GM23248 (cell line): ENCODE measurements at regions not wholly inside any gene's neighbourhood (a gene's known extent, or its start where the extent isn't known, plus 50 kb on each side); places are given as distances from the start of the nearest gene placed in this dataset.

Experiments
- DNase-seq: peaks from one replicate; pipeline ENCODE4 v3.0.0-alpha.2; 2015
- H2AFZ ChIP-seq: fragments of 200-600 bp; sonication (generic); 2 replicates; pipeline ENCODE4 v1.6.1; 2016; ENCODE audit warnings: antibody characterized with exemption
- H3F3A ChIP-seq: fragments of 200-600 bp; sonication (generic); 2 replicates; pipeline ENCODE4 v1.6.1; 2016; ENCODE audit warnings: mild to moderate bottlenecking, antibody characterized with exemption, mixed run types; ENCODE audit not compliant: insufficient read depth
- H3K27ac ChIP-seq: fragments of 200-600 bp; sonication (generic); 2 replicates; pipeline ENCODE4 v1.5.1; 2016; ENCODE audit warnings: mild to moderate bottlenecking
- H3K27me3 ChIP-seq: fragments of 200-600 bp; sonication (generic); replicated peaks from 2 replicates; pipeline ENCODE4 v1.6.1; 2016; ENCODE audit warnings: mild to moderate bottlenecking; ENCODE audit not compliant: insufficient read depth
- H3K36me3 ChIP-seq: fragments of 200-600 bp; sonication (generic); 2 replicates; pipeline ENCODE4 v1.6.1; 2016; ENCODE audit warnings: low read depth, mild to moderate bottlenecking
- H3K4me1 ChIP-seq: fragments of 200-600 bp; sonication (generic); 2 replicates; pipeline ENCODE4 v1.6.1; 2016; ENCODE audit warnings: mild to moderate bottlenecking; ENCODE audit not compliant: insufficient read depth
- H3K4me2 ChIP-seq: fragments of 200-600 bp; sonication (generic); one replicate; pipeline ENCODE4 v1.6.1; 2016; ENCODE audit warnings: mild to moderate bottlenecking; ENCODE audit not compliant: unreplicated experiment
- H3K4me3 ChIP-seq: fragments of 200-600 bp; sonication (generic); 2 replicates; pipeline ENCODE4 v1.5.1; 2016; ENCODE audit warnings: mild to moderate bottlenecking
- H3K79me2 ChIP-seq: fragments of 200-600 bp; sonication (generic); 2 replicates; pipeline ENCODE4 v1.6.1; 2016; ENCODE audit warnings: mild to moderate bottlenecking; ENCODE audit not compliant: insufficient read depth
- H3K9ac ChIP-seq: fragments of 200-600 bp; sonication (generic); 2 replicates; pipeline ENCODE4 v1.6.1; 2016; ENCODE audit warnings: mild to moderate bottlenecking
- H3K9me2 ChIP-seq: fragments of 200-600 bp; sonication (generic); 2 replicates; pipeline ENCODE4 v1.6.1; 2016; ENCODE audit warnings: mixed run types, mild to moderate bottlenecking, moderate library complexity; ENCODE audit not compliant: insufficient read depth
- H3K9me3 ChIP-seq: fragments of 200-600 bp; sonication (generic); one replicate; pipeline ENCODE4 v1.6.1; 2017; ENCODE audit warnings: low read depth
- H4K20me1 ChIP-seq: fragments of 200-600 bp; sonication (generic); 2 replicates; pipeline ENCODE4 v1.6.0; 2016; ENCODE audit not compliant: insufficient read depth
- EZH2 ChIP-seq: fragments of 200-600 bp; sonication (generic); IDR thresholded peaks from 2 replicates; pipeline ENCODE4 v1.6.1; 2018; ENCODE audit warnings: antibody characterized with exemption, mild to moderate bottlenecking; ENCODE audit not compliant: insufficient read depth, poor library complexity, severe bottlenecking
- EZH2phosphoT487 ChIP-seq: fragments of 200-600 bp; sonication (generic); IDR thresholded peaks from 2 replicates; pipeline ENCODE4 v1.6.1; 2018; ENCODE audit warnings: antibody characterized with exemption, moderate library complexity, mild to moderate bottlenecking, low read depth; ENCODE audit not compliant: insufficient read depth
- WGBS, 2 experiments: methylation state at CpG; one replicate each; pipeline ENCODE4 v1.1.6; 2015 to 2017; ENCODE audit warnings: low lambda C conversion rate in 2 of 2, low coverage in 1 of 2; ENCODE audit errors: missing lambda C conversion rate in 2 of 2; 5-methylcytosine and 5-hydroxymethylcytosine counted together
- in situ Hi-C: fragments of 300-500 bp; cut with MboI; formaldehyde crosslinking; loops from 2 replicates; pipeline ENCODE4 v1.15.0; 2020

DNA sequence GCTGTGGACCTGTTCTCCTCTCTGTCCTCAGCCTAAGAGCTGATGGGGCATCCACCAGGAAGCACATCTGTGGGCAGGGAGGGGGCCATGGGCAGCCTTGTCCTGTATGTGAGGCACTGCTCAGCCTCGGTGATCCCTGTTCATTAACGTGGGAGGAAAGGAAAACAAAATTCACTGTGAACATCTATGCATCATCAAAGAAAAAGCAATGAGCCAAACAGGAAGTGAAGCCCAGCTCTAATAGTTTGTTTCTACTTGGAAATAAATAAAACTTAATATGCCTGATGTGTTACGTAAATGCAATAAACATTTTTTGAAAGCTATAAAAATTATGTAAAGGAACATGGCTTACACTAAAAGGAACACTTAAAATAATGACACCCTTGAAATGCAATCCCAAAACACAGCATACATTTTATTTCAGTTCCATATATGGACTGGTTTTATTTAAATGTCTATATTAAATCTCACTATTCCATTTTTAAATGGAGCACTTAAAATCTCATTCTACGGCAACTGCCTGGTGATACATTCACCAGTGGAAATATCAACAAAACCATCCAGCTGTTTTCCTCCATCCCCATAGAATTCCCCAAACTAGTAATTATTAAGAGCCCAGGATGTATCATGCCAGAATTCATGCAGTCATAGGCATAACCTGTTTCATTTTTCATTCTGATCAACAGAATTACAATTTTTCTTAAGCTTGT lies 78.3 kb downstream of the ZNF280B start:
- DNase-seq, result no peak
- in situ Hi-C loops, result no loop called here
- H3K9ac ChIP-seq, result no peak overlapping the region
- no peaks in the 10 kb centered on the region for H3K36me3 ChIP-seq
- H3K79me2 ChIP-seq, result no peaks in the 10 kb centered on the region
- H3K4me3 ChIP-seq, result no peak overlapping the region
- H3K9me3 ChIP-seq, result no peaks in the 10 kb centered on the region
- no peak overlapping the region for H3K4me2 ChIP-seq
- peaks cover 22% of the 10 kb centered on the region for H3K27me3 ChIP-seq
- H3K27ac ChIP-seq, result no peak overlapping the region
- no peak for TF ChIP-seq EZH2
- no peak for TF ChIP-seq EZH2phosphoT487
- no peaks in the 10 kb centered on the region for H3F3A ChIP-seq
- no peaks in the 10 kb centered on the region for H3K4me1 ChIP-seq
- H2AFZ ChIP-seq, result no peak overlapping the region
- 48 to 55% methylated on average over 4 of the region's 4 CpGs for WGBS, 2 experiments
- H3K9me2 ChIP-seq, result no peaks in the 10 kb centered on the region
- H4K20me1 ChIP-seq, result no peaks in the 10 kb centered on the region

DNA sequence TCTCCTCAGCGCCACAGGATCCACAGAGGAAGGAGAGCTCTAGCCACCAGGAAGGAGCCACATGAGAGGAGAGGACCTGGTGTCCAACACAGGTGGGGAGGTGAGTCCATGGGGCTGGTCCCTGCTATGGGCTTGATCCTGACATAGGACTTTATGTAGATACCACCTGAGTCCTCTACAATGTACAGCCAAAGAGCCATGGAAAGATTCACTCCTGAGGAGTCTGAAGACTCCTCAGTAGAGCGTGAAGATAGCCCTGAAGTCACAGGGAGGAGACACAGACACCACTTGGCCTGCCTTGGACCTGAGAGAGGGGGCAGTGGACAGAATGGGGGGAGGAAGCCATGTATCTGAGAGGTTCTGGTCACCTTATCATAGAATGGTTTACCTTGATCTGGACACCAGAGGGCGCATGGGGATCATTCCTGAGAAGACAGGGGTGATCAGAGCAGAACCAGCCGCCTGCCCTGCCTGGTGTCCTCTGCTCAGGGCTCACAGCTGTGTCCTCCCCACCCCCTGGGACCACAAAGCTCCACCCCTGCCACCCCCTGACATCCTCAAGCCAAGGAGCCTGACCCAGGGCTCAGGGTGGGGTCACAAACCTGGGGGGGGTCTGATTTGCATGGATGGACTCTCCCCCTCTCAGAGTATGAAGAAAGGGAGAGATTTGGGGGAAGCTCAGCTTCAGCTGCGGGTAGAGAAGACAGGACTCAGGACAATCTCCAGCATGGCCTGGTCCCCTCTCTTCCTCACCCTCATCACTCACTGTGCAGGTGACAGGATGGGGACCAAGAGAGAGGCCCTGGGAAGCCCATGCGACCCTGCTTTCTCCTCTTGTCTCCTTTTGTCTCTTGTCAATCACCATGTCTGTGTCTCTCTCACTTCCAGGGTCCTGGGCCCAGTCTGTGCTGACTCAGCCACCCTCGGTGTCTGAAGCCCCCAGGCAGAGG lies 77.0 kb downstream of the ZNF280B start:
- peak; percentile 67 for DNase-seq
- Histone ChIP-seq H3K27ac (no peak overlapping the region), H2AFZ (no peak overlapping the region), H3K4me3 (no peak overlapping the region), H3K79me2 (no peaks in the 10 kb centered on the region), H3F3A (no peaks in the 10 kb centered on the region), H3K4me1 (no peaks in the 10 kb centered on the region), H3K36me3 (no peaks in the 10 kb centered on the region), H3K4me2 (no peak overlapping the region), H3K9me2 (no peaks in the 10 kb centered on the region), H3K9ac (no peak overlapping the region), H3K9me3 (no peaks in the 10 kb centered on the region), H4K20me1 (no peaks in the 10 kb centered on the region), H3K27me3 (peaks cover 22% of the 10 kb centered on the region)
- in situ Hi-C loops, result no loop called here
- WGBS, 2 experiments, result 30 to 41% methylated on average over 5 to 7 of the region's 7 CpGs
- TF ChIP-seq EZH2phosphoT487, result no peak
- no peak for TF ChIP-seq EZH2

DNA sequence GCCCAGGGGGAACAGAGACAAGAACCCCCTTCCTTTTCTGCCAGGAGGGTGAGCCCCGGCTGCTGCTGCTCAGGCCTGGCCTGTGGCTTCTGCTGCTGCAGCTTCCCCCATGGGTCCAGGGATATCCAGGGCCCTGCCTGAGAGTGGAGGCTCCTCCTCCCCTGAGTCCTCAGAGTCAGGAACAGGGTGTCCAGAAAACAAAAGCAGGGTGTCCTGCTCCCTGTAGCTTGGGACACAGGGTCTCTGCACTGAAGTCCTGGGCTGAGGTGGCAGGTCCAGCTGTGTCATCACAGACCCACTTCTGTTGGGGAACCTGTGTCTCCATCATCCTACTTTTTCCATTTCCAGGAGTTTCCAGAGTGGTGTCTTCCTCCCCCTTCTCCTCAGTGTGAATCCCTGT lies 76.1 kb downstream of the ZNF280B start:
- Histone ChIP-seq H3K4me2 (no peak overlapping the region), H4K20me1 (no peaks in the 10 kb centered on the region), H3K27ac (no peak overlapping the region), H3K4me1 (no peaks in the 10 kb centered on the region), H3K9me3 (no peaks in the 10 kb centered on the region), H3K9ac (no peak overlapping the region), H3K36me3 (no peaks in the 10 kb centered on the region), H3K9me2 (no peaks in the 10 kb centered on the region), H3K27me3 (peaks cover 26% of the 10 kb centered on the region; the same call in 1 of the 2 replicates), H3F3A (no peaks in the 10 kb centered on the region), H3K4me3 (no peak overlapping the region), H2AFZ (no peak overlapping the region), H3K79me2 (no peaks in the 10 kb centered on the region)
- TF ChIP-seq EZH2phosphoT487, result no peak
- TF ChIP-seq EZH2, result no peak
- in situ Hi-C loops, result no loop called here
- 0 to 27% methylated on average over 1 of the region's 1 CpG for WGBS, 2 experiments
- no peak for DNase-seq

DNA sequence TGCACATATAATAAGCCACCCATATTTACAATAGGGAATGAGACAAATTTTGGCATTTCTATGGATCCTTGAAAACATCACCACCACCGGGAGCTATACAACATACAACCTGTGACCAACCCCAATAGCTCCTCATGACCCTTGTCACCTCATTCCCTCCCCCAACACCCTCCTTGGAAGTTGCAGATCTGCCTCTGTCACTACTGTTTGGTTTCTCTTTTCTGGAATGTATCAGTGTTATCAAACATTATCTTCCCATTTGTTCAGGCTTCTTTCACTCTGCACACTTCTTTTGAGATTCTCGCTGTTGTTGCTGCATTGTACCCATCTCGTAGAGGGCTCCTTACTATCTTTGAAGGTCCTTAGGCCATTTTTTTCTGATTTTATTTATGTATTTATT lies 75.6 kb downstream of the ZNF280B start:
- H3K4me2 ChIP-seq, result no peak overlapping the region
- H3K4me3 ChIP-seq, result no peak overlapping the region
- TF ChIP-seq EZH2 (no peak), EZH2phosphoT487 (no peak)
- no peak overlapping the region for H2AFZ ChIP-seq
- peaks cover 26% of the 10 kb centered on the region; the same call in 1 of the 2 replicates for H3K27me3 ChIP-seq
- H3K4me1 ChIP-seq, result no peaks in the 10 kb centered on the region
- no peaks in the 10 kb centered on the region for H4K20me1 ChIP-seq
- no peaks in the 10 kb centered on the region for H3K9me3 ChIP-seq
- WGBS, 2 experiments, result 58 to 61% methylated on average over 3 of the region's 3 CpGs
- H3F3A ChIP-seq, result no peaks in the 10 kb centered on the region
- H3K27ac ChIP-seq, result no peak overlapping the region
- DNase-seq, result no peak
- no peaks in the 10 kb centered on the region for H3K36me3 ChIP-seq
- in situ Hi-C loops, result no loop called here
- no peak overlapping the region for H3K9ac ChIP-seq
- H3K79me2 ChIP-seq, result no peaks in the 10 kb centered on the region
- no peaks in the 10 kb centered on the region for H3K9me2 ChIP-seq
